Naive thymus-derived CD4-positive, alpha-beta T cell (primary cell): ENCODE measurements at regions not wholly inside any gene's neighbourhood (a gene's known extent, or its start where the extent isn't known, plus 50 kb on each side); places are given as distances from the start of the nearest gene placed in this dataset.

Experiments
- ATAC-seq: fragments of 150-1000 bp; cut with Tn5 transposase; 2 replicates; pipeline ENCODE4 v1.10.0; 2021; ENCODE audit warnings: mild to moderate bottlenecking, moderate library complexity
- CTCF ChIA-PET: fragments of 350-600 bp; sonication (Branson Sonifier 250); formaldehyde crosslinking; loops from one replicate; lab custom pipeline; 2021; ENCODE audit warnings: antibody characterized with exemption; lab: Charles Lee
- POLR2A ChIA-PET: fragments of 350-600 bp; sonication (Branson Sonifier 250); formaldehyde crosslinking; loops from one replicate; lab custom pipeline; 2021; ENCODE audit warnings: antibody characterized with exemption, inconsistent platforms; lab: Charles Lee
- DNase-seq, 9 donors: peaks; one replicate each; pipeline versions ENCODE4 v3.0.0 to v3.0.0-alpha.2; 2020 to 2022; ENCODE audit warnings: mixed read lengths in 1 of 9
- H3K27ac ChIP-seq: one replicate; pipeline ENCODE4 v1.7.0; 2013; ENCODE audit warnings: mild to moderate bottlenecking, low read depth, low read length, moderate library complexity
- H3K27me3 ChIP-seq, 2 donors: one replicate each; pipeline ENCODE4 v1.7.0; 2013; ENCODE audit warnings: low read length in 2 of 2, mild to moderate bottlenecking in 2 of 2, moderate library complexity in 2 of 2; ENCODE audit not compliant: control insufficient read depth in 2 of 2, insufficient read depth in 2 of 2
- H3K36me3 ChIP-seq, 3 experiments: 1 replicate in 2 of 3; 2 replicates in 1 of 3; pipeline ENCODE4 v1.7.0; 2013; ENCODE audit warnings: low read length in 3 of 3, mild to moderate bottlenecking in 3 of 3, moderate library complexity in 1 of 3; ENCODE audit not compliant: insufficient read depth in 3 of 3, control insufficient read depth in 2 of 3
- H3K4me1 ChIP-seq, 2 donors: one replicate each; pipeline ENCODE4 v1.7.0; 2013; ENCODE audit warnings: low read length in 2 of 2, mild to moderate bottlenecking in 2 of 2, moderate library complexity in 1 of 2; ENCODE audit not compliant: control insufficient read depth in 2 of 2, insufficient read depth in 2 of 2
- H3K4me3 ChIP-seq: 2 replicates; pipeline ENCODE4 v1.7.0; 2013; ENCODE audit warnings: mild to moderate bottlenecking, low read length
- H3K9me3 ChIP-seq, 3 experiments: 1 replicate in 2 of 3; 2 replicates in 1 of 3; pipeline ENCODE4 v1.7.0; 2013; ENCODE audit warnings: low read length in 3 of 3; ENCODE audit not compliant: control insufficient read depth in 2 of 3
- H3K27ac Mint-ChIP-seq, 9 donors: one replicate each; pipeline ENCODE4 v1.8.0; 2020 to 2022; ENCODE audit warnings: mixed read lengths in 9 of 9, mild to moderate bottlenecking in 8 of 9, moderate library complexity in 5 of 9, inconsistent platforms in 2 of 9
- H3K27me3 Mint-ChIP-seq, 5 donors: one replicate each; pipeline ENCODE4 v1.8.0; 2021 to 2022; ENCODE audit warnings: mixed read lengths in 5 of 5, mild to moderate bottlenecking in 1 of 5
- H3K36me3 Mint-ChIP-seq, 5 donors: one replicate each; pipeline ENCODE4 v1.8.0; 2020 to 2022; ENCODE audit warnings: mixed read lengths in 5 of 5, mild to moderate bottlenecking in 3 of 5, inconsistent platforms in 1 of 5
- H3K4me1 Mint-ChIP-seq, 7 donors: one replicate each; pipeline ENCODE4 v1.8.0; 2020 to 2022; ENCODE audit warnings: mixed read lengths in 7 of 7, mild to moderate bottlenecking in 3 of 7, inconsistent platforms in 1 of 7
- H3K4me3 Mint-ChIP-seq, 10 donors: one replicate each; pipeline ENCODE4 v1.8.0; 2020 to 2022; ENCODE audit warnings: mild to moderate bottlenecking in 10 of 10, mixed read lengths in 10 of 10, moderate library complexity in 6 of 10, inconsistent platforms in 2 of 10
- H3K9me3 Mint-ChIP-seq, 11 donors: one replicate each; pipeline ENCODE4 v1.8.0; 2020 to 2022; ENCODE audit warnings: mixed read lengths in 11 of 11, mild to moderate bottlenecking in 4 of 11, inconsistent platforms in 1 of 11, moderate library complexity in 1 of 11
- intact Hi-C, 2 donors: fragments of 100-400 bp; cut with micrococcal nuclease; formaldehyde crosslinking; loops; one replicate each; pipeline ENCODE4 v1.15.1; 2023

GRCh38 chr16:77643176-77643575 lies 79.1 kb upstream of the NUDT7 start:
- peaks cover 0 to 3% (median 0%) of the 10 kb centered on the region in 11 donors for H3K9me3 Mint-ChIP-seq
- H3K4me1 Mint-ChIP-seq, result no peaks in the 10 kb centered on the region
- no peak overlapping the region for H3K4me3 ChIP-seq
- H3K36me3 ChIP-seq, result no peaks in the 10 kb centered on the region
- CTCF ChIA-PET, result no interaction called here
- peaks cover 0 to 35% (median 17%) of the 10 kb centered on the region in 5 donors for H3K27me3 Mint-ChIP-seq
- POLR2A ChIA-PET, result no interaction called here
- H3K27me3 ChIP-seq, result no peaks in the 10 kb centered on the region
- no peak overlapping the region for H3K27ac Mint-ChIP-seq
- no peak overlapping the region for H3K4me3 Mint-ChIP-seq
- H3K36me3 Mint-ChIP-seq, result no peaks in the 10 kb centered on the region
- no peaks in the 10 kb centered on the region for H3K4me1 ChIP-seq
- intact Hi-C loops, result no loop called here
- H3K27ac ChIP-seq, result no peak overlapping the region
- no peak for DNase-seq
- ATAC-seq, result no peak
- no peaks in the 10 kb centered on the region for H3K9me3 ChIP-seq

DNA sequence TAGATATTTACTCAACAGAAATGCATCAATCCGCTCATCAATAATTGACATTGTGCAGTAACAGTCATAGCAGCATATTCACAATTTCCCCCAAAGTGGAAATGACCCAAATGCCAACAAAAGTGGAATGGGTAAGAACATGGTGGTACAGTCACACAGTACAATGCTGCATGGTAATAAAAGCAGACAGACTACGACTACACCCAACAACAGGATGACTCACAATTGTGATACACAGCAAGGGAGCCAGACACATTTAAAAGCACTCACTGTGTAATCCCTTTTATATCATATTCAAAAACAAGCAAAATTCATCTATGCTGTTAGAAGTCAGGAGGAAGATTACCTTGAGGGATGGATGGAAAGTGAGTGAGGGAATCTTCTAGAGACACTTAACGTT lies 76.5 kb upstream of the NUDT7 start:
- Mint-ChIP-seq H3K27ac (no peak overlapping the region), H3K36me3 (no peaks in the 10 kb centered on the region), H3K4me1 (no peaks in the 10 kb centered on the region), H3K4me3 (no peak overlapping the region), H3K27me3 (peaks cover 0 to 33% (median 10%) of the 10 kb centered on the region in 5 donors), H3K9me3 (peaks cover 0 to 3% (median 0%) of the 10 kb centered on the region in 11 donors)
- no peak for DNase-seq
- H3K4me3 ChIP-seq, result no peak overlapping the region
- H3K9me3 ChIP-seq, result no peaks in the 10 kb centered on the region
- H3K27ac ChIP-seq, result no peak overlapping the region
- no peaks in the 10 kb centered on the region for H3K27me3 ChIP-seq
- no peak for ATAC-seq
- no peaks in the 10 kb centered on the region for H3K36me3 ChIP-seq
- no peaks in the 10 kb centered on the region for H3K4me1 ChIP-seq
- ChIA-PET POLR2A (no interaction called here), CTCF (interaction anchor here (0.6 kb wide), 1 partner anchor 1649 kb away, joined by 3 read pairs; no protein-coding TSS in a partner anchor)
- intact Hi-C loops, result no loop called here

GRCh38 chr16:77647726-77648125 lies 74.6 kb upstream of the NUDT7 start:
- intact Hi-C loops, result no loop called here

GRCh38 chr16:77650761-77651160 lies 71.6 kb upstream of the NUDT7 start:
- no peaks in the 10 kb centered on the region for H3K9me3 ChIP-seq
- no peak for DNase-seq
- H3K9me3 Mint-ChIP-seq, result peaks cover 0 to 3% (median 0%) of the 10 kb centered on the region in 11 donors
- H3K36me3 Mint-ChIP-seq, result no peaks in the 10 kb centered on the region
- H3K27me3 Mint-ChIP-seq, result peaks cover 2 to 34% (median 29%) of the 10 kb centered on the region in 5 donors
- no peaks in the 10 kb centered on the region for H3K36me3 ChIP-seq
- no peak overlapping the region for H3K4me3 ChIP-seq
- ChIA-PET CTCF (no interaction called here), POLR2A (no interaction called here)
- no peak overlapping the region for H3K27ac Mint-ChIP-seq
- intact Hi-C loops, result no loop called here
- no peaks in the 10 kb centered on the region for H3K27me3 ChIP-seq
- no peaks in the 10 kb centered on the region for H3K4me1 Mint-ChIP-seq
- no peak for ATAC-seq
- H3K4me1 ChIP-seq, result no peaks in the 10 kb centered on the region
- no peak overlapping the region for H3K4me3 Mint-ChIP-seq
- H3K27ac ChIP-seq, result no peak overlapping the region

More at GRCh38 chr16:77647726-77648125, 74.6 kb upstream of the NUDT7 start:
- no peaks in the 10 kb centered on the region for H3K9me3 ChIP-seq
- peaks cover 0 to 3% (median 0%) of the 10 kb centered on the region in 11 donors for H3K9me3 Mint-ChIP-seq
- no peak overlapping the region for H3K27ac Mint-ChIP-seq
- CTCF ChIA-PET, result no interaction called here
- no peaks in the 10 kb centered on the region for H3K4me1 ChIP-seq
- no peak overlapping the region for H3K4me3 Mint-ChIP-seq
- ATAC-seq (no peak), DNase-seq (no peak)
- peaks cover 2 to 32% (median 16%) of the 10 kb centered on the region in 5 donors for H3K27me3 Mint-ChIP-seq
- H3K36me3 ChIP-seq, result no peaks in the 10 kb centered on the region
- POLR2A ChIA-PET, result no interaction called here
- H3K36me3 Mint-ChIP-seq, result no peaks in the 10 kb centered on the region
- H3K4me3 ChIP-seq, result no peak overlapping the region
- no peaks in the 10 kb centered on the region for H3K27me3 ChIP-seq
- no peak overlapping the region for H3K27ac ChIP-seq
- no peaks in the 10 kb centered on the region for H3K4me1 Mint-ChIP-seq

- Histone ChIP-seq H3K4me3 (no peak overlapping the region), H3K4me1 (no peaks in the 10 kb centered on the region), H3K27ac (no peak overlapping the region), H3K9me3 (no peaks in the 10 kb centered on the region), H3K36me3 (no peaks in the 10 kb centered on the region), H3K27me3 (no peaks in the 10 kb centered on the region)
- POLR2A ChIA-PET, result no interaction called here
- H3K27ac Mint-ChIP-seq, result no peak overlapping the region
- ATAC-seq (no peak), DNase-seq (no peak)
- intact Hi-C loops, result no loop called here
- H3K4me1 Mint-ChIP-seq, result no peaks in the 10 kb centered on the region
- H3K9me3 Mint-ChIP-seq, result peaks cover 0 to 5% (median 0%) of the 10 kb centered on the region in 11 donors
- H3K27me3 Mint-ChIP-seq, result peaks cover 2 to 44% (median 28%) of the 10 kb centered on the region in 5 donors
- H3K36me3 Mint-ChIP-seq, result no peaks in the 10 kb centered on the region
- CTCF ChIA-PET, result no interaction called here
- H3K4me3 Mint-ChIP-seq, result no peak overlapping the region
Measured at GRCh38 chr16:77652399-77652798, 69.9 kb upstream of the NUDT7 start.

GRCh38 chr16:77657016-77657415 lies 65.3 kb upstream of the NUDT7 start:
- H3K4me1 Mint-ChIP-seq, result no peaks in the 10 kb centered on the region
- peaks cover 0 to 57% (median 36%) of the 10 kb centered on the region in 5 donors for H3K27me3 Mint-ChIP-seq
- ChIA-PET POLR2A (no interaction called here), CTCF (interaction anchor here (1.1 kb wide), 1 partner anchor 18 kb away, joined by 3 read pairs; no protein-coding TSS in a partner anchor)
- Histone ChIP-seq H3K36me3 (no peaks in the 10 kb centered on the region), H3K27me3 (no peaks in the 10 kb centered on the region), H3K27ac (no peak overlapping the region), H3K9me3 (no peaks in the 10 kb centered on the region), H3K4me3 (no peak overlapping the region), H3K4me1 (no peaks in the 10 kb centered on the region)
- ATAC-seq (no peak), DNase-seq (no peak)
- intact Hi-C loops, result no loop called here
- peaks cover 0 to 5% (median 0%) of the 10 kb centered on the region in 11 donors for H3K9me3 Mint-ChIP-seq
- H3K4me3 Mint-ChIP-seq, result no peak overlapping the region
- peaks cover 0 to 5% (median 0%) of the 10 kb centered on the region in 5 donors for H3K36me3 Mint-ChIP-seq
- H3K27ac Mint-ChIP-seq, result no peak overlapping the region

DNA sequence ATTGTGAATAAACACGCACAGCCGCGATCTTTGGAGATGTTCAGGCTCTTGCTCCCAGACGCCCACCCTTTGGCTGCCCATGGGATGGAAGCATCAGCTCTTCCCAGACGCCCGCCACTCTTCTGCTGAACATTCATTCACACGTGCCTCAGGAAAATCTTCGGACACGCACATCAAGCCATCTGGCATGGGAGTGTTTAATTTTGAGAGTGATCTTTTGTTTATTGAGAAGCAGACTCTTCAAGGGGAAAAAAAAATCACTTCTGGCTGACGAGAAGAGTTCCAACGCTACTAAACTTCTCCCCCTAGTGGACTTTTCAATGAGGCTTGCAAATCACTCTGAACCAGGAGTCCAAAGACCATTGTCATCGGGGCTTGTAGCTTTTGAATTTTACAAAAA lies 62.0 kb upstream of the NUDT7 start:
- no peaks in the 10 kb centered on the region for H3K4me1 Mint-ChIP-seq
- Histone ChIP-seq H3K27ac (no peak overlapping the region), H3K9me3 (peaks cover 0 to 7% (median 0%) of the 10 kb centered on the region in 3 experiments), H3K4me3 (no peak overlapping the region), H3K27me3 (no peaks in the 10 kb centered on the region), H3K4me1 (no peaks in the 10 kb centered on the region), H3K36me3 (no peaks in the 10 kb centered on the region)
- H3K4me3 Mint-ChIP-seq, result no peak overlapping the region
- H3K27ac Mint-ChIP-seq, result no peak overlapping the region
- ChIA-PET POLR2A (no interaction called here), CTCF (no interaction called here)
- H3K9me3 Mint-ChIP-seq, result peaks cover 0 to 26% (median 5%) of the 10 kb centered on the region in 11 donors
- no peak for ATAC-seq
- intact Hi-C loops, result no loop called here
- DNase-seq, result no peak
- peaks cover 0 to 5% (median 0%) of the 10 kb centered on the region in 5 donors for H3K36me3 Mint-ChIP-seq
- H3K27me3 Mint-ChIP-seq, result peaks cover 0 to 51% (median 37%) of the 10 kb centered on the region in 5 donors
